ENCODE measurements at regions not wholly inside any gene's neighbourhood (a gene's known extent, or its start where the extent isn't known, plus 50 kb on each side); places are given as distances from the start of the nearest gene placed in this dataset.

GRCh38 chr5:82713811-82714210 lies 363.4 kb downstream of the TMEM167A start:
- DNase-seq (ENCODE audit: low read depth, low spot score), result no peak

- DNase-seq (ENCODE audit: low read depth, low spot score), result no peak
These were observed 369.5 kb downstream of the TMEM167A start for GRCh38 chr5:82707741-82708140.

- no peak for DNase-seq (ENCODE audit: low read depth, low spot score)
These were observed 372.8 kb downstream of the TMEM167A start for GRCh38 chr5:82704381-82704780.

- DNase-seq (ENCODE audit: low read depth, low spot score), result no peak
These were observed 375.1 kb downstream of the TMEM167A start for GRCh38 chr5:82702046-82702445.

GRCh38 chr5:82699737-82700136 lies 377.5 kb downstream of the TMEM167A start:
- no peak for DNase-seq (ENCODE audit: low read depth, low spot score)

GRCh38 chr5:82698026-82698425 lies 379.2 kb downstream of the TMEM167A start:
- no peak for DNase-seq (ENCODE audit: low read depth, low spot score)

GRCh38 chr5:82694711-82695285 lies 382.4 kb downstream of the TMEM167A start:
- DNase-seq (ENCODE audit: low read depth, low spot score), result no peak

GRCh38 chr5:82692826-82693225 lies 384.4 kb downstream of the TMEM167A start:
- DNase-seq (ENCODE audit: low read depth, low spot score), result no peak

GRCh38 chr5:82684659-82685058 lies 392.5 kb downstream of the TMEM167A start:
- DNase-seq (ENCODE audit: low read depth, low spot score), result no peak

- no peak for DNase-seq (ENCODE audit: low read depth, low spot score)
These were observed 393.0 kb downstream of the TMEM167A start for GRCh38 chr5:82684165-82684564.

GRCh38 chr5:82679660-82680059 lies 397.5 kb downstream of the TMEM167A start:
- DNase-seq (ENCODE audit: low read depth, low spot score), result no peak

GRCh38 chr5:82676661-82677060 lies 398.5 kb upstream of the RPS23 start:
- DNase-seq (ENCODE audit: low read depth, low spot score), result no peak

- DNase-seq (ENCODE audit: low read depth, low spot score), result no peak
These were observed 396.5 kb upstream of the RPS23 start for GRCh38 chr5:82674671-82675070.

GRCh38 chr5:82673057-82673809 lies 395.1 kb upstream of the RPS23 start:
- no peak for DNase-seq (ENCODE audit: low read depth, low spot score)

- DNase-seq (ENCODE audit: low read depth, low spot score), result no peak
These were observed 392.5 kb upstream of the RPS23 start for GRCh38 chr5:82670692-82671091.

- DNase-seq (ENCODE audit: low read depth, low spot score), result no peak
These were observed 391.6 kb upstream of the RPS23 start for GRCh38 chr5:82669720-82670119.

- DNase-seq (ENCODE audit: low read depth, low spot score), result no peak
These were observed 388.2 kb upstream of the RPS23 start for GRCh38 chr5:82666312-82666711.

GRCh38 chr5:82664732-82665131 lies 386.6 kb upstream of the RPS23 start:
- DNase-seq (ENCODE audit: low read depth, low spot score), result no peak

GRCh38 chr5:82663225-82663624 lies 385.1 kb upstream of the RPS23 start:
- DNase-seq (ENCODE audit: low read depth, low spot score), result no peak

- no peak for DNase-seq (ENCODE audit: low read depth, low spot score)
These were observed 384.2 kb upstream of the RPS23 start for GRCh38 chr5:82662340-82662739.

GRCh38 chr5:82661933-82662332 lies 383.8 kb upstream of the RPS23 start:
- DNase-seq (ENCODE audit: low read depth, low spot score), result no peak

GRCh38 chr5:82661462-82661861 lies 383.3 kb upstream of the RPS23 start:
- no peak for DNase-seq (ENCODE audit: low read depth, low spot score)

- DNase-seq (ENCODE audit: low read depth, low spot score), result no peak
These were observed 381.0 kb upstream of the RPS23 start for GRCh38 chr5:82659115-82659514.
